Right lobe of liver (tissue), 6 donors: ENCODE measurements at regions not wholly inside any gene's neighbourhood (a gene's known extent, or its start where the extent isn't known, plus 50 kb on each side); places are given as distances from the start of the nearest gene placed in this dataset.

Source experiments
- ATAC-seq, 4 donors: fragments of 200-7000 bp; cut with Tn5 transposase; one replicate each; pipeline ENCODE4 v1.9.1; 2020; ENCODE audit warnings: mild to moderate bottlenecking in 4 of 4, moderate library complexity in 4 of 4
- DNase-seq, 3 donors: peaks; one replicate each; pipeline ENCODE4 v3.0.0-alpha.2; 2020
- H3K27ac ChIP-seq, 3 donors: fragments of 200-600 bp; one replicate each; pipeline ENCODE4 v1.8.0; 2022
- H3K27me3 ChIP-seq, 2 donors: fragments of 200-600 bp; one replicate each; pipeline ENCODE4 v1.8.0; 2022
- H3K36me3 ChIP-seq, 4 donors: fragments of 200-600 bp; sonication (generic) in 1 of 4; one replicate each; pipeline versions ENCODE4 v1.5.1 to v1.8.0; 2017 to 2022; ENCODE audit warnings: control low read depth in 1 of 4
- H3K4me1 ChIP-seq, 4 donors: fragments of 200-600 bp; sonication (generic) in 1 of 4; one replicate each; pipeline versions ENCODE4 v1.5.1 to v1.8.0; 2017 to 2022; ENCODE audit warnings: control low read depth in 1 of 4
- H3K4me3 ChIP-seq, 3 donors: fragments of 200-600 bp; one replicate each; pipeline ENCODE4 v1.8.0; 2022
- H3K9me3 ChIP-seq, 4 donors: fragments of 200-600 bp; sonication (generic) in 1 of 4; one replicate each; pipeline versions ENCODE4 v1.5.1 to v1.8.0; 2017 to 2022; ENCODE audit warnings: control low read depth in 1 of 4
- CTCF ChIP-seq, 4 donors: fragments of 200-600 bp in 3 of 4; fragments of 450-650 bp in 1 of 4; IDR thresholded peaks; one replicate each; pipeline versions ENCODE4 v1.5.1 to v1.8.0; 2016 to 2022; ENCODE audit warnings: antibody characterized with exemption in 4 of 4, mild to moderate bottlenecking in 2 of 4
- POLR2A ChIP-seq: fragments of 450-650 bp; IDR thresholded peaks from one replicate; pipeline ENCODE4 v1.6.1; 2017; ENCODE audit warnings: antibody characterized with exemption, mild to moderate bottlenecking
- WGBS: methylation state at CpG from one replicate; pipeline ENCODE4 v1.1.6; 2018; ENCODE audit warnings: low coverage, low lambda C conversion rate; ENCODE audit not compliant: insufficient coverage; ENCODE audit errors: missing lambda C conversion rate; 5-methylcytosine and 5-hydroxymethylcytosine counted together
- intact Hi-C, 2 donors: fragments of 100-400 bp; cut with DNase I; formaldehyde crosslinking; loops; one replicate each; pipeline versions ENCODE4 v1.11.2 to v1.14.1; 2022
- donor health status: DM: no; HTN: yes; CAD: no.
- donor health status: DM: no; HTN: no; CAD: no.
- donor health status: DM: no; HTN: no; CAD: no.
- donor health status: DM: no; HTN: yes; CAD: no.
- donor health status: DM: no; HTN: yes; CAD: no.

- H3K4me1 ChIP-seq, result no peaks in the 10 kb centered on the region
- TF ChIP-seq CTCF (IDR thresholded peaks at IDR 0.05) (no peak), POLR2A (no peak)
- intact Hi-C loops, result no loop called here
- H3K27me3 ChIP-seq, result no peaks in the 10 kb centered on the region
- no peak overlapping the region for H3K4me3 ChIP-seq
- no peak for DNase-seq
- ATAC-seq, result no peak
- 21% methylated on average over 1 of the region's 1 CpG for WGBS
- no peak overlapping the region for H3K27ac ChIP-seq
- H3K36me3 ChIP-seq, result no peaks in the 10 kb centered on the region
- no peaks in the 10 kb centered on the region for H3K9me3 ChIP-seq
Measured at GRCh38 chr2:149841396-149841795, 253.8 kb upstream of the MMADHC start.

GRCh38 chr2:149832324-149832723 lies 244.7 kb upstream of the MMADHC start:
- no peak overlapping the region for H3K27ac ChIP-seq
- H3K36me3 ChIP-seq, result no peaks in the 10 kb centered on the region
- no peak for DNase-seq
- ATAC-seq, result peak in 1 of 4 donors; percentile 33
- intact Hi-C loops, result no loop called here
- no peaks in the 10 kb centered on the region for H3K9me3 ChIP-seq
- TF ChIP-seq CTCF (IDR thresholded peaks at IDR 0.05) (no peak), POLR2A (no peak)
- H3K4me1 ChIP-seq, result no peaks in the 10 kb centered on the region
- H3K27me3 ChIP-seq, result no peaks in the 10 kb centered on the region
- WGBS, result 83% methylated on average over 2 of the region's 2 CpGs
- no peak overlapping the region for H3K4me3 ChIP-seq

GRCh38 chr2:149828520-149829210 lies 241.1 kb upstream of the MMADHC start:
- TF ChIP-seq CTCF (IDR thresholded peaks at IDR 0.05), result no peak
- TF ChIP-seq POLR2A, result no peak
- H3K27ac ChIP-seq, result no peak overlapping the region
- no peaks in the 10 kb centered on the region for H3K36me3 ChIP-seq
- no peak for ATAC-seq
- H3K4me1 ChIP-seq, result no peaks in the 10 kb centered on the region
- 70% methylated on average over 2 of the region's 2 CpGs for WGBS
- intact Hi-C loops, result no loop called here
- no peaks in the 10 kb centered on the region for H3K9me3 ChIP-seq
- no peaks in the 10 kb centered on the region for H3K27me3 ChIP-seq
- no peak for DNase-seq
- no peak overlapping the region for H3K4me3 ChIP-seq

GRCh38 chr2:149827585-149828126 lies 240.1 kb upstream of the MMADHC start:
- intact Hi-C loops, result no loop called here
- Histone ChIP-seq H3K4me1 (no peaks in the 10 kb centered on the region), H3K9me3 (no peaks in the 10 kb centered on the region), H3K27ac (no peak overlapping the region), H3K4me3 (no peak overlapping the region), H3K27me3 (no peaks in the 10 kb centered on the region), H3K36me3 (no peaks in the 10 kb centered on the region)
- peak in 3 of 4 donors; percentile 14 to 36 (median 31) for ATAC-seq
- TF ChIP-seq CTCF (IDR thresholded peaks at IDR 0.05) (no peak), POLR2A (no peak)
- no peak for DNase-seq
- 63% methylated on average over 1 of the region's 2 CpGs for WGBS
